ENCODE measurements at regions not wholly inside any gene's neighbourhood (a gene's known extent, or its start where the extent isn't known, plus 50 kb on each side); places are given as distances from the start of the nearest gene placed in this dataset.

DNA sequence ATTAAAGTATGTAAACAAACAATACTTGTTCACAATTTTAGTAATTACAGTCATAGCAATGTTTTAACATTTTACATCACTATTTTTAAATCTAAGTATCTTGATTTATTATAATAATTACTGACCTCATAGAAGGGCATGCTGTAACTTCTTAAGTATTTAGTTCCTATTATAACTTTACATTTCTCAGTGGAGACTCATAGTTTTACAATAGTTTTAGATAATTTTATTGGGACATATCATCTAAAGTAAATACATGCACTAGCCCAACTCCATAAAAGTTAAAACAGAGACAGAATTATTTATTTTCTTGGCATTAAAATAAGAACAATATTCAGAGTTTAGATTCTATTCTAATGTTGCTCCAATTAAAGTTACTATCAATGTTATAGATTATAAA is 466.5 kb upstream of the BCHE start:
- no peak for DNase-seq (ENCODE audit: low spot score in 2 of 2)
- no peaks in the 10 kb centered on the region for H3K27me3 ChIP-seq
- no peak overlapping the region for H3K27ac ChIP-seq
- H3K9me3 ChIP-seq = no peaks in the 10 kb centered on the region
- H3K36me3 ChIP-seq = no peaks in the 10 kb centered on the region
- intact Hi-C loops (cut with DNase I; ENCODE audit: low total_unique reads) = loop anchor here (10.0 kb wide), 1 partner anchor 971 kb away; no protein-coding TSS in a partner anchor
- H3K4me3 ChIP-seq = no peak overlapping the region
- no peaks in the 10 kb centered on the region for H3K4me1 ChIP-seq
- TF ChIP-seq POLR2A (IDR thresholded peaks at IDR 0.05) (no peak), CTCF (IDR thresholded peaks at IDR 0.05) (no peak), POLR2AphosphoS5 (IDR thresholded peaks at IDR 0.05) (no peak)

DNA sequence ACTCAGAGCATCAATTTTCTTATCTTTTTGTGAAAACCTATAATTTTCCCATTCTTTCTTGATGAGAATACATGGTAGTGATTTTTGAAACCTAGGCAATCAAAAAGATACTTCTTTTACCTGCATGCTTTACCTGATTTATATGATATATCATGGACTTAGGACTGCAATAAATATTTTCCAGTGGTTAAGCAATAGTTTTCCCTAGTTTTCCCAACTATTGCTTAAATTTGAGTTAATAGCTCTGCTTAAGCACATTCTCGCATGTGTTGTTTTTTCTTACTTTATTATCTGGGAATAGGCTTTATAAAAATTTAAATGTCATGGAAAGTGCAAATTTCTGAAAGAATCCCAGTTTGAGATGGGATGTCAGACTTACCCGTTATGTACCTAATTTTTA is 465.1 kb upstream of the BCHE start:
- no peak overlapping the region for H3K4me3 ChIP-seq
- H3K9me3 ChIP-seq = no peaks in the 10 kb centered on the region
- no peaks in the 10 kb centered on the region for H3K4me1 ChIP-seq
- TF ChIP-seq CTCF (IDR thresholded peaks at IDR 0.05) (no peak), POLR2AphosphoS5 (IDR thresholded peaks at IDR 0.05) (no peak), POLR2A (IDR thresholded peaks at IDR 0.05) (no peak)
- DNase-seq (ENCODE audit: low spot score in 2 of 2) = no peak
- no peaks in the 10 kb centered on the region for H3K27me3 ChIP-seq
- intact Hi-C loops (cut with DNase I; ENCODE audit: low total_unique reads) = loop anchor here (10.0 kb wide), 1 partner anchor 972 kb away; no protein-coding TSS in a partner anchor
- no peak overlapping the region for H3K27ac ChIP-seq
- H3K36me3 ChIP-seq = no peaks in the 10 kb centered on the region

DNA sequence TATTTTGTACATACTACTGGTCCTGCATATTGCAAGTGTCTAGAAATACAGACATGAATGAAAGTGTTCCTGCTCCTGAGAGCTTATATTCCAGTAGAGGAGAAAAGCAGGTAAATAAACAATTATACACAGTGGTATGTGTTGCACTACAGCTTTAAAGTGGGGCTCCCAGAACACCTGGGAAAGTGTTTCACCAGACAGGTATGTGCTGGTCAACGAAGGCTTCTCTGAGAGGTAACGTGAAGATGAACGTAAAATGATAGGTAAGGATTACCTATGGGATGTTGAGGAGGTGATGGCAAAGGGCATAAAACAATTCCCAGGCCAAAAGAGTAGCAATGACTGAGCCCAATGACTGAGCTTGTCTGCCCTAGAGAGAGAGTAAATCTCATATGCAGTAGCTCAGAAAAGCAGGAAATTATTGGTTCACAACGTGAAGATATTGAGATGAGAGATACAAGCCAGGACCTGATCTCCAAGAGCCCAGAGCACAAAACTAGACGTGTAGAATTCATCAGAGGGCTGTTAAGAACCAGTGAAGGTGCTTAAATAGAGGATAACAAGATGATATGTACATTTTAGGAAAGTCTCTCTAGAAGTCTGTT is 459.1 kb upstream of the BCHE start:
- H3K27ac ChIP-seq = no peak overlapping the region
- intact Hi-C loops (cut with DNase I; ENCODE audit: low total_unique reads) = no loop called here
- TF ChIP-seq POLR2AphosphoS5 (IDR thresholded peaks at IDR 0.05) = no peak
- no peak for TF ChIP-seq CTCF (IDR thresholded peaks at IDR 0.05)
- no peaks in the 10 kb centered on the region for H3K36me3 ChIP-seq
- DNase-seq (ENCODE audit: low spot score in 2 of 2) = no peak
- no peaks in the 10 kb centered on the region for H3K9me3 ChIP-seq
- no peaks in the 10 kb centered on the region for H3K4me1 ChIP-seq
- H3K27me3 ChIP-seq = no peaks in the 10 kb centered on the region
- no peak overlapping the region for H3K4me3 ChIP-seq

DNA sequence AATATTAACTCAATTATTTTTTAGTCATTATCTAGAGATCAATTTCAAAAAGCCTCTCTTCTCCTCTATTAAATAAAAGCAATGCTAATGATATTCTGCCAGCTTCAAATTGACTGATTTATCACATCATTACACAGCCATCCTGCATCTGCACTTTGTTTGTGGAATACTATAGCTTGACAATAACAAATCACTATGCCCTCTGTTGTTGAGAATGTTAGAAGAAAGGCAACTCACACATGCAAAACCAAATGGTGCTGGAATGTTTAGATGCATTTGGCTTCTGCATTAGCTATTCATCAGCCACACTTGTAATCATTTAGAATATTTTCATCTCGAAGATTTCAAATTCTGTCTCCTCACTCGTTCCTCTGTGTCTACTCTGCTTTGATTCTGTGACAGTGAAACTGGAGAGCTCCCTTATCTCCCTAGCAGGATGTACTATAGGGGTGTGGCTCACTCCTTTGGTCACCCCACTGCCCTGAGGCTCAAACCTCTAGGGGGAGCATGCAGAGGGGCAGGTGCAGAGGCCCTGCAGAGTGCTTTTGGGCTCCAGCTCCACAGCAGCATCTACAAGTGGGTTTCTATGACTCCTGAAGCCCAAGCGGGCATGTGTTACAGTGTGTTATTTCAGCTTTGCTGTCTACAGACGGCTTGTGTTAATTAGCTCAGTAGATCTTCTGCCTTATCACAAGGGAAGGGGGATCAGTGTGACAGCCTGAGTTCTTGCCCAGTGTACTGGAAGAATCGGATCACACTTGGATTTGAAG is 454.1 kb upstream of the BCHE start:
- Histone ChIP-seq H3K36me3 (no peaks in the 10 kb centered on the region), H3K4me1 (no peaks in the 10 kb centered on the region), H3K4me3 (no peak overlapping the region), H3K27ac (no peak overlapping the region), H3K27me3 (no peaks in the 10 kb centered on the region), H3K9me3 (no peaks in the 10 kb centered on the region)
- TF ChIP-seq POLR2A (IDR thresholded peaks at IDR 0.05) = no peak
- no peak for TF ChIP-seq CTCF (IDR thresholded peaks at IDR 0.05)
- TF ChIP-seq POLR2AphosphoS5 (IDR thresholded peaks at IDR 0.05) = no peak
- intact Hi-C loops (cut with DNase I; ENCODE audit: low total_unique reads) = no loop called here
- DNase-seq (ENCODE audit: low spot score in 2 of 2) = no peak

GRCh38 chr3:166285001-166285400 is 447.8 kb upstream of the BCHE start:
- TF ChIP-seq CTCF (IDR thresholded peaks at IDR 0.05) (no peak), POLR2A (IDR thresholded peaks at IDR 0.05) (no peak), POLR2AphosphoS5 (IDR thresholded peaks at IDR 0.05) (no peak)
- H3K4me1 ChIP-seq = no peaks in the 10 kb centered on the region
- H3K36me3 ChIP-seq = no peaks in the 10 kb centered on the region
- H3K27ac ChIP-seq = no peak overlapping the region
- no peaks in the 10 kb centered on the region for H3K9me3 ChIP-seq
- no peak overlapping the region for H3K4me3 ChIP-seq
- intact Hi-C loops (cut with DNase I; ENCODE audit: low total_unique reads) = no loop called here
- DNase-seq (ENCODE audit: low spot score in 2 of 2) = no peak
- H3K27me3 ChIP-seq = no peaks in the 10 kb centered on the region

Data from breast epithelium (tissue), 4 donors.